Stomach (tissue), 8 donors: ENCODE measurements at regions not wholly inside any gene's neighbourhood (a gene's known extent, or its start where the extent isn't known, plus 50 kb on each side); places are given as distances from the start of the nearest gene placed in this dataset.

ENCODE experiments used
- DNase-seq, 2 donors: peaks; one replicate each; pipeline versions ENCODE4 v3.0.0 to v3.0.0-alpha.2; 2013 to 2019
- H3K27ac ChIP-seq, 5 donors: fragments of 200-600 bp in 4 of 5; sonication (generic) in 4 of 5; one replicate each; pipeline ENCODE4 v1.5.1; 2013 to 2019; ENCODE audit warnings: mild to moderate bottlenecking in 1 of 5, moderate library complexity in 1 of 5
- H3K27me3 ChIP-seq, 3 donors: fragments of 200-600 bp; sonication (generic); one replicate each; pipeline ENCODE4 v1.5.1; 2017 to 2019; ENCODE audit warnings: mixed run types in 1 of 3
- H3K36me3 ChIP-seq, 4 donors: fragments of 200-600 bp; sonication (generic); 1 replicate in 3 of 4; 2 replicates in 1 of 4; pipeline ENCODE4 v1.5.1; 2016 to 2019
- H3K4me1 ChIP-seq, 4 donors: fragments of 200-600 bp; sonication (generic); one replicate each; pipeline ENCODE4 v1.5.1; 2016 to 2019
- H3K4me3 ChIP-seq, 4 donors: fragments of 200-600 bp; sonication (generic) in 3 of 4; one replicate each; pipeline ENCODE4 v1.5.1; 2016 to 2019; ENCODE audit warnings: mild to moderate bottlenecking in 1 of 4
- H3K9me3 ChIP-seq, 4 donors: fragments of 200-600 bp; sonication (generic); one replicate each; pipeline ENCODE4 v1.5.1; 2016 to 2019
- CTCF ChIP-seq, 7 experiments: fragments of 450-650 bp in 4 of 7; fragments of 200-600 bp in 3 of 7; sonication (generic) in 3 of 7; IDR thresholded peaks; one replicate each; pipeline ENCODE4 v1.5.1; 2016 to 2019; ENCODE audit warnings: antibody characterized with exemption in 7 of 7, control low read depth in 2 of 7, mild to moderate bottlenecking in 1 of 7
- EP300 ChIP-seq: sonication (generic); formaldehyde crosslinking; IDR thresholded peaks from one replicate; pipeline ENCODE4 v1.6.1; 2017; ENCODE audit warnings: antibody characterized with exemption
- POLR2A ChIP-seq, 4 donors: fragments of 450-650 bp; IDR thresholded peaks; one replicate each; pipeline ENCODE4 v1.6.1; 2016; ENCODE audit warnings: antibody characterized with exemption in 4 of 4, control low read depth in 2 of 4, mild to moderate bottlenecking in 1 of 4, moderate library complexity in 1 of 4
- POLR2AphosphoS5 ChIP-seq, 3 donors: sonication (generic); formaldehyde crosslinking; IDR thresholded peaks; one replicate each; pipeline ENCODE4 v1.6.1; 2016; ENCODE audit warnings: antibody characterized with exemption in 3 of 3
- WGBS, 5 donors: extraction: QIAGEN DNeasy Blood & Tissue Kit in 3 of 5; methylation state at CpG; one replicate each; pipeline versions ENCODE4 v1.1.5 to v1.1.7; 2013 to 2018; 5-methylcytosine and 5-hydroxymethylcytosine counted together
- intact Hi-C: fragments of 100-400 bp; cut with DNase I; formaldehyde crosslinking; loops from one replicate; pipeline ENCODE4 v1.15.1; 2023; ENCODE audit warnings: low total_unique reads
- donor health status: healthy with polysubstance abuse.
- donor health status: Bipolar disorder and iron deficiency.
- donor health status: healthy.

GRCh38 chr3:1910322-1910721 lies 188.3 kb upstream of the CNTN4 start:
- WGBS, 5 donors, result 81 to 91% (median 83%) methylated on average over 3 of the region's 3 CpGs
- intact Hi-C loops, result no loop called here

DNA sequence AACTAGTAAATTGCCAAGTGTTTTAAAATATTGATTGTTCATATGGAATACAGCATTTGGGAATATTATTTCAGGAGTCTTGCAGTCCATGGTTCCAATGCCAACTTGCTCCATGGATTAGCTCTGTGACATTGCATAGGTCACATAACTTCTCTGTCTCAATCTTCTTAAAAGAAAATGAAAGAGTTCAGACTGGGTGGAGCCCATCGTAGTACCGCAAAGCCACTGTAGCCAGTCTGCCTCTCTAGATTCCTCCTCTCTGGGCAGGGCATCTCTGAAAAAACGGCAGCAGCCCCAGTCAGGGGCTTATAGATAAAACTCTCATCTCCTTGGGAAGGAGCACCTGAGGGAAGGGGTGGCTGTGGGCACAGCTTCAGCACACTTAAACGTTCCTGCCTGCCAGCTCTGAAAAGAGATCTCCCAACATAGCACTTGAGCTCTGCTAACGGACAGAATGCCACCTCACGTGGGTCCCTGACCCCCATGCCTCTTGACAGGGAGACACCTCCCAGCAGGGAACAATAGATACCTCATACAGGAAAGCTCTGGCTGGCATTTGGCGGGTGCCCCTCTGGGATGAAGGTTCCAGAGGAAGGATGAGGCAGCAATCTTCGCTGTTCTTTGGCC lies 168.8 kb upstream of the CNTN4 start:
- H3K27ac ChIP-seq, result no peak overlapping the region
- H3K4me1 ChIP-seq, result no peaks in the 10 kb centered on the region
- WGBS, 5 donors, result 72 to 80% (median 79%) methylated on average over 5 to 8 of the region's 8 CpGs
- peaks cover 0 to 32% (median 8%) of the 10 kb centered on the region in 4 donors for H3K9me3 ChIP-seq
- intact Hi-C loops, result no loop called here
- H3K27me3 ChIP-seq, result no peaks in the 10 kb centered on the region
- no peak overlapping the region for H3K4me3 ChIP-seq
- TF ChIP-seq EP300, result no peak
- no peak for TF ChIP-seq POLR2A (IDR thresholded peaks at IDR 0.05)
- TF ChIP-seq CTCF (IDR thresholded peaks at IDR 0.05), result no peak
- TF ChIP-seq POLR2AphosphoS5 (IDR thresholded peaks at IDR 0.05), result no peak
- no peak for DNase-seq
- H3K36me3 ChIP-seq, result no peaks in the 10 kb centered on the region

More at GRCh38 chr3:1910322-1910721, 188.3 kb upstream of the CNTN4 start:
- Histone ChIP-seq H3K27me3 (no peaks in the 10 kb centered on the region), H3K36me3 (no peaks in the 10 kb centered on the region), H3K4me3 (no peak overlapping the region), H3K27ac (no peak overlapping the region), H3K9me3 (no peaks in the 10 kb centered on the region), H3K4me1 (no peaks in the 10 kb centered on the region)
- TF ChIP-seq POLR2A (IDR thresholded peaks at IDR 0.05) (no peak), EP300 (no peak), CTCF (IDR thresholded peaks at IDR 0.05) (no peak), POLR2AphosphoS5 (IDR thresholded peaks at IDR 0.05) (no peak)
- DNase-seq, result no peak

- Histone ChIP-seq H3K27me3 (no peaks in the 10 kb centered on the region), H3K4me3 (no peak overlapping the region), H3K9me3 (peaks cover 0 to 7% (median 3%) of the 10 kb centered on the region in 4 donors), H3K27ac (no peak overlapping the region), H3K4me1 (no peaks in the 10 kb centered on the region), H3K36me3 (no peaks in the 10 kb centered on the region)
- WGBS, 5 donors, result 63 to 80% (median 76%) methylated on average over 4 of the region's 4 CpGs
- no peak for TF ChIP-seq CTCF (IDR thresholded peaks at IDR 0.05)
- DNase-seq, result no peak
- intact Hi-C loops, result no loop called here
Observed at GRCh38 chr3:1938975-1939374, 159.7 kb upstream of the CNTN4 start.

DNA sequence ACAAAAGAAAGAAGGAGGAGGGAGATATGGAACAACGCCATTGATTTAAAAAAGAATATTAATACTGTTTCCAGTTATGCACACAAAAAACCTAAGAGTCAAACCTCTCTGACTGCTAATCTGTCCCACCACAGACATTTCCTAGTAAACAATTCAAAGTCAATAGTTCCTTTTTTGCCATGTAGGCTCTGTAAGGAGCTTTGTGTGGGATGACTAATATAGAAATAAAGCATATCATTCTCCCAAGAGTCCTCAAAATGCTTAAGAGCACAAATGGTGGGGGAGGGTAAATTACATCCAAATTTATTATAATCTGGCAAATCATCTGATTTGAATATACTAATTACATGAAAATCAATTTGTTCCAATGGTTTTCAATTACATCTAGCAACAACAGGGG lies 155.9 kb upstream of the CNTN4 start:
- H3K27me3 ChIP-seq, result no peaks in the 10 kb centered on the region
- H3K27ac ChIP-seq, result no peak overlapping the region
- H3K4me1 ChIP-seq, result no peaks in the 10 kb centered on the region
- no peaks in the 10 kb centered on the region for H3K36me3 ChIP-seq
- 18 to 63% (median 48%) methylated on average over 1 of the region's 1 CpG for WGBS, 5 donors
- intact Hi-C loops, result no loop called here
- TF ChIP-seq CTCF (IDR thresholded peaks at IDR 0.05) (no peak), POLR2A (IDR thresholded peaks at IDR 0.05) (no peak), EP300 (no peak), POLR2AphosphoS5 (IDR thresholded peaks at IDR 0.05) (no peak)
- H3K9me3 ChIP-seq, result no peaks in the 10 kb centered on the region
- no peak overlapping the region for H3K4me3 ChIP-seq
- DNase-seq, result no peak
